Upper lobe of left lung (tissue), 4 donors: ENCODE measurements at regions not wholly inside any gene's neighbourhood (a gene's known extent, or its start where the extent isn't known, plus 50 kb on each side); places are given as distances from the start of the nearest gene placed in this dataset.

Experiments used
- CTCF ChIP-seq, 6 experiments: fragments of 450-650 bp in 4 of 6; fragments of 200-600 bp in 2 of 6; sonication (generic) in 2 of 6; IDR thresholded peaks; one replicate each; pipeline ENCODE4 v1.5.1; 2016 to 2019; ENCODE audit warnings: antibody characterized with exemption in 6 of 6
- POLR2A ChIP-seq, 4 donors: fragments of 450-650 bp; IDR thresholded peaks; one replicate each; pipeline ENCODE4 v1.5.1; 2016 to 2017; ENCODE audit warnings: antibody characterized with exemption in 4 of 4, mild to moderate bottlenecking in 2 of 4
- POLR2AphosphoS5 ChIP-seq, 2 donors: sonication (generic); formaldehyde crosslinking; IDR thresholded peaks; one replicate each; pipeline ENCODE4 v1.5.1; 2017; ENCODE audit warnings: antibody characterized with exemption in 2 of 2

GRCh38 chr13:106961216-106961615, 393.3 kb upstream of the ARGLU1 start:
- TF ChIP-seq CTCF (IDR thresholded peaks at IDR 0.05) (no peak), POLR2AphosphoS5 (IDR thresholded peaks at IDR 0.05) (no peak), POLR2A (IDR thresholded peaks at IDR 0.05) (no peak)
